ENCODE measurements at regions not wholly inside any gene's neighbourhood (a gene's known extent, or its start where the extent isn't known, plus 50 kb on each side); places are given as distances from the start of the nearest gene placed in this dataset.

DNA sequence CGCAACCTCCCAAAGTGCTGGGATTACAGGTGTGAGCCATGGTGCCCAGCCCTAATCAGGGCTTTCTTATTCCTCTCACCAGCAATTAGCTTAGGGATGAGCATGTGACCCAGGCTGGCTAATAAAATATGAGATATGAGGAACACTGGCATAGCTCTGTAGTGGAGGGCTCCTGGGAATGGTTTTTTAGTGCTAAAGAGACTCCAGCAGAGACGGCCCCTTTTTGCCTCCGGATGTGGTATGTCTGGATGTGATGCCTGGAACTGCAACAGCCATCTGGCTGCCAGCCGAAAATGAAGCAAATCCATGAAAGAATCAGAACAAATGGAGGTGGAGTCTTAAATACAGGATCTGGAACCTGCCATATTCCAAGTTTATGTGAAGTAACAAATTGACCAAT lies 69.1 kb upstream of the MAGI1 start:
- no peak for TF ChIP-seq EZH2 (optimal IDR thresholded peaks at IDR 0.05; ENCODE audit: low read depth, low read length)
- TF ChIP-seq, protein P1, sequence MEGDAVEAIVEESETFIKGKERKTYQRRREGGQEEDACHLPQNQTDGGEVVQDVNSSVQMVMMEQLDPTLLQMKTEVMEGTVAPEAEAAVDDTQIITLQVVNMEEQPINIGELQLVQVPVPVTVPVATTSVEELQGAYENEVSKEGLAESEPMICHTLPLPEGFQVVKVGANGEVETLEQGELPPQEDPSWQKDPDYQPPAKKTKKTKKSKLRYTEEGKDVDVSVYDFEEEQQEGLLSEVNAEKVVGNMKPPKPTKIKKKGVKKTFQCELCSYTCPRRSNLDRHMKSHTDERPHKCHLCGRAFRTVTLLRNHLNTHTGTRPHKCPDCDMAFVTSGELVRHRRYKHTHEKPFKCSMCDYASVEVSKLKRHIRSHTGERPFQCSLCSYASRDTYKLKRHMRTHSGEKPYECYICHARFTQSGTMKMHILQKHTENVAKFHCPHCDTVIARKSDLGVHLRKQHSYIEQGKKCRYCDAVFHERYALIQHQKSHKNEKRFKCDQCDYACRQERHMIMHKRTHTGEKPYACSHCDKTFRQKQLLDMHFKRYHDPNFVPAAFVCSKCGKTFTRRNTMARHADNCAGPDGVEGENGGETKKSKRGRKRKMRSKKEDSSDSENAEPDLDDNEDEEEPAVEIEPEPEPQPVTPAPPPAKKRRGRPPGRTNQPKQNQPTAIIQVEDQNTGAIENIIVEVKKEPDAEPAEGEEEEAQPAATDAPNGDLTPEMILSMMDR (IDR thresholded peaks at IDR 0.05; ENCODE audit: low read length): no peak
- TF ChIP-seq EZH2phosphoT487 (IDR thresholded peaks at IDR 0.05; ENCODE audit: low read length): no peak
